H9 (cell line): ENCODE measurements at regions not wholly inside any gene's neighbourhood (a gene's known extent, or its start where the extent isn't known, plus 50 kb on each side); places are given as distances from the start of the nearest gene placed in this dataset.

Experiments used
- DNase-seq: peaks from one replicate; pipeline ENCODE4 v3.0.0-alpha.2; 2017
- H2AFZ ChIP-seq: one replicate; pipeline ENCODE4 v1.6.1; 2013; ENCODE audit warnings: mild to moderate bottlenecking, low read length, control low read depth, moderate library complexity
- H2AK5ac ChIP-seq: 2 replicates; pipeline ENCODE4 v1.6.1; 2013; ENCODE audit warnings: low read length, control low read depth, mixed read lengths; ENCODE audit not compliant: insufficient read length
- H2BK120ac ChIP-seq: one replicate; pipeline ENCODE4 v1.6.1; 2013; ENCODE audit warnings: low read depth, mild to moderate bottlenecking, low read length, control low read depth, inconsistent platforms; ENCODE audit not compliant: poor library complexity, severe bottlenecking
- H2BK12ac ChIP-seq: 2 replicates; pipeline ENCODE4 v1.6.1; 2013; ENCODE audit warnings: low read length, control low read depth, mixed read lengths, low read depth; ENCODE audit not compliant: insufficient read length
- H2BK15ac ChIP-seq: 2 replicates; pipeline ENCODE4 v1.6.1; 2013; ENCODE audit warnings: low read depth, low read length, control low read depth
- H2BK20ac ChIP-seq: one replicate; pipeline ENCODE4 v1.6.1; 2013; ENCODE audit warnings: low read depth, mild to moderate bottlenecking, low read length, control low read depth, inconsistent platforms; ENCODE audit not compliant: poor library complexity, severe bottlenecking
- H2BK5ac ChIP-seq: 2 replicates; pipeline ENCODE4 v1.6.1; 2013; ENCODE audit warnings: low read length, control low read depth, mixed read lengths; ENCODE audit not compliant: insufficient read length
- H3K14ac ChIP-seq: 2 replicates; pipeline ENCODE4 v1.6.1; 2013; ENCODE audit warnings: low read length, control low read depth; ENCODE audit not compliant: insufficient read depth
- H3K18ac ChIP-seq: 2 replicates; pipeline ENCODE4 v1.6.1; 2013; ENCODE audit warnings: low read depth, mild to moderate bottlenecking, mixed read lengths, low read length, control low read depth; ENCODE audit not compliant: insufficient read length
- H3K23ac ChIP-seq: 2 replicates; pipeline ENCODE4 v1.6.1; 2013; ENCODE audit warnings: low read length, control low read depth, mixed read lengths, low read depth; ENCODE audit not compliant: insufficient read length
- H3K23me2 ChIP-seq: 2 replicates; pipeline ENCODE4 v1.6.1; 2013; ENCODE audit warnings: low read depth, mild to moderate bottlenecking, mixed read lengths, low read length, control low read depth; ENCODE audit not compliant: insufficient read length, poor library complexity, severe bottlenecking
- H3K27ac ChIP-seq: 2 replicates; pipeline ENCODE4 v1.5.1; 2013; ENCODE audit warnings: low read length, control low read depth, mixed read lengths, low read depth; ENCODE audit not compliant: insufficient read length
- H3K27me3 ChIP-seq: 2 replicates; pipeline ENCODE4 v1.6.1; 2013; ENCODE audit warnings: low read length, control low read depth, inconsistent platforms; ENCODE audit not compliant: insufficient read depth
- H3K4ac ChIP-seq: 2 replicates; pipeline ENCODE4 v1.6.1; 2013; ENCODE audit warnings: low read depth, mild to moderate bottlenecking, control low read depth, inconsistent platforms, low read length, moderate library complexity
- H3K4me1 ChIP-seq: 2 replicates; pipeline ENCODE4 v1.6.1; 2013; ENCODE audit warnings: low read length, control low read depth, inconsistent platforms; ENCODE audit not compliant: insufficient read depth
- H3K4me2 ChIP-seq: 2 replicates; pipeline ENCODE4 v1.6.1; 2013; ENCODE audit warnings: low read length, control low read depth, mixed read lengths; ENCODE audit not compliant: insufficient read length, insufficient read depth
- H3K56ac ChIP-seq: 2 replicates; pipeline ENCODE4 v1.6.1; 2013; ENCODE audit warnings: low read depth, mild to moderate bottlenecking, mixed read lengths, low read length, control low read depth; ENCODE audit not compliant: insufficient read length
- H3K79me1 ChIP-seq: 2 replicates; pipeline ENCODE4 v1.6.1; 2013; ENCODE audit warnings: low read depth, mild to moderate bottlenecking, moderate library complexity, low read length, control low read depth, inconsistent platforms; ENCODE audit not compliant: insufficient read depth, poor library complexity, severe bottlenecking
- H3K79me2 ChIP-seq: 2 replicates; pipeline ENCODE4 v1.6.1; 2013; ENCODE audit warnings: low read length, control low read depth, inconsistent platforms; ENCODE audit not compliant: insufficient read depth
- H3K9ac ChIP-seq: 2 replicates; pipeline ENCODE4 v1.6.1; 2013; ENCODE audit warnings: low read length, control low read depth, mixed read lengths; ENCODE audit not compliant: insufficient read length; ENCODE audit errors: extremely low read depth
- H3K9me3 ChIP-seq: one replicate; pipeline ENCODE4 v1.6.1; 2013; ENCODE audit warnings: low read depth, low read length, inconsistent platforms; ENCODE audit not compliant: control insufficient read depth
- H3T11ph ChIP-seq: one replicate; pipeline ENCODE4 v1.6.1; 2013; ENCODE audit warnings: mild to moderate bottlenecking, low read length, control low read depth, inconsistent platforms
- H4K20me1 ChIP-seq: one replicate; pipeline ENCODE4 v1.6.1; 2013; ENCODE audit not compliant: control insufficient read depth, insufficient read length, insufficient read depth
- H4K5ac ChIP-seq: 2 replicates; pipeline ENCODE4 v1.6.1; 2013; ENCODE audit warnings: low read depth, mild to moderate bottlenecking, mixed read lengths, low read length, control low read depth; ENCODE audit not compliant: insufficient read length
- H4K8ac ChIP-seq: replicated peaks from 2 replicates; pipeline ENCODE4 v1.6.1; 2013; ENCODE audit warnings: low read length, control low read depth, mixed read lengths, low read depth; ENCODE audit not compliant: insufficient read length
- H4K91ac ChIP-seq: 2 replicates; pipeline ENCODE4 v1.6.1; 2013; ENCODE audit warnings: low read depth, mild to moderate bottlenecking, moderate library complexity, mixed read lengths, low read length, control low read depth; ENCODE audit not compliant: insufficient read length
- H3K27ac Mint-ChIP-seq, 3 experiments: 2 replicates in 2 of 3; 3 replicates in 1 of 3; pipeline ENCODE4 v1.8.0; 2020 to 2021; ENCODE audit warnings: mixed read lengths in 3 of 3, mild to moderate bottlenecking in 1 of 3, moderate library complexity in 1 of 3
- H3K27me3 Mint-ChIP-seq: 2 replicates; pipeline ENCODE4 v1.8.0; 2021; ENCODE audit warnings: low read depth, mild to moderate bottlenecking, moderate library complexity, mixed read lengths
- H3K36me3 Mint-ChIP-seq, 3 experiments: 2 replicates in 2 of 3; 3 replicates in 1 of 3; pipeline ENCODE4 v1.8.0; 2020 to 2021; ENCODE audit warnings: low read depth in 3 of 3, mixed read lengths in 3 of 3; ENCODE audit not compliant: insufficient read depth in 1 of 3
- H3K4me1 Mint-ChIP-seq, 2 experiments: 2 replicates each; pipeline ENCODE4 v1.8.0; 2020; ENCODE audit warnings: mixed read lengths in 2 of 2
- H3K4me3 Mint-ChIP-seq, 2 experiments: 2 replicates in 1 of 2; 3 replicates in 1 of 2; pipeline ENCODE4 v1.8.0; 2020 to 2021; ENCODE audit warnings: mild to moderate bottlenecking in 2 of 2, mixed read lengths in 2 of 2, moderate library complexity in 1 of 2
- H3K9me3 Mint-ChIP-seq, 2 experiments: 2 replicates in 1 of 2; 3 replicates in 1 of 2; pipeline ENCODE4 v1.8.0; 2020; ENCODE audit warnings: mild to moderate bottlenecking in 2 of 2, mixed read lengths in 2 of 2, moderate library complexity in 1 of 2
- WGBS: extraction: QIAGEN DNeasy Blood & Tissue Kit; methylation state at CpG from one replicate; pipeline ENCODE4 v1.1.7; 2013; ENCODE audit warnings: missing lambda C conversion rate, low lambda C conversion rate, mixed read lengths; ENCODE audit not compliant: insufficient read length; ENCODE audit errors: extremely low coverage; 5-methylcytosine and 5-hydroxymethylcytosine counted together
- TF ChIP-seq, protein P1 (sequence below): fragments of 200-600 bp; sonication (generic); conservative IDR thresholded peaks from 3 replicates; pipeline ENCODE4 v1.8.0; 2021; ENCODE audit warnings: antibody characterized with exemption, mild to moderate bottlenecking

GRCh38 chr14:101625336-101626097 lies 64.2 kb downstream of the DIO3 start:
- Histone ChIP-seq H3K4ac (no peak overlapping the region), H2BK5ac (no peak overlapping the region), H3K4me2 (no peak overlapping the region), H2BK20ac (no peak overlapping the region), H3K27me3 (no peaks in the 10 kb centered on the region; the same call in 1 of the 2 replicates), H3T11ph (no peak overlapping the region), H2BK15ac (no peak overlapping the region), H3K79me1 (no peaks in the 10 kb centered on the region), H4K5ac (no peak overlapping the region), H3K23me2 (no peaks in the 10 kb centered on the region), H4K20me1 (no peaks in the 10 kb centered on the region), H2BK120ac (no peak overlapping the region), H4K91ac (no peak overlapping the region), H3K9ac (no peak overlapping the region), H3K14ac (no peak overlapping the region), H3K23ac (no peak overlapping the region), H3K9me3 (no peaks in the 10 kb centered on the region), H3K18ac (no peak overlapping the region), H2BK12ac (no peak overlapping the region), H2AFZ (no peak overlapping the region), H2AK5ac (no peak overlapping the region), H3K27ac (no peak overlapping the region), H3K4me1 (no peaks in the 10 kb centered on the region; the same call in 1 of the 2 replicates), H3K79me2 (no peaks in the 10 kb centered on the region), H4K8ac (no peak overlapping the region), H3K56ac (no peak overlapping the region)
- no peak overlapping the region for H3K27ac Mint-ChIP-seq
- H3K9me3 Mint-ChIP-seq: no peaks in the 10 kb centered on the region; a peak in 2 of 5 replicates
- H3K27me3 Mint-ChIP-seq: peaks cover 38% of the 10 kb centered on the region
- TF ChIP-seq, protein P1, sequence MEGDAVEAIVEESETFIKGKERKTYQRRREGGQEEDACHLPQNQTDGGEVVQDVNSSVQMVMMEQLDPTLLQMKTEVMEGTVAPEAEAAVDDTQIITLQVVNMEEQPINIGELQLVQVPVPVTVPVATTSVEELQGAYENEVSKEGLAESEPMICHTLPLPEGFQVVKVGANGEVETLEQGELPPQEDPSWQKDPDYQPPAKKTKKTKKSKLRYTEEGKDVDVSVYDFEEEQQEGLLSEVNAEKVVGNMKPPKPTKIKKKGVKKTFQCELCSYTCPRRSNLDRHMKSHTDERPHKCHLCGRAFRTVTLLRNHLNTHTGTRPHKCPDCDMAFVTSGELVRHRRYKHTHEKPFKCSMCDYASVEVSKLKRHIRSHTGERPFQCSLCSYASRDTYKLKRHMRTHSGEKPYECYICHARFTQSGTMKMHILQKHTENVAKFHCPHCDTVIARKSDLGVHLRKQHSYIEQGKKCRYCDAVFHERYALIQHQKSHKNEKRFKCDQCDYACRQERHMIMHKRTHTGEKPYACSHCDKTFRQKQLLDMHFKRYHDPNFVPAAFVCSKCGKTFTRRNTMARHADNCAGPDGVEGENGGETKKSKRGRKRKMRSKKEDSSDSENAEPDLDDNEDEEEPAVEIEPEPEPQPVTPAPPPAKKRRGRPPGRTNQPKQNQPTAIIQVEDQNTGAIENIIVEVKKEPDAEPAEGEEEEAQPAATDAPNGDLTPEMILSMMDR: no peak
- no peak overlapping the region for H3K4me3 Mint-ChIP-seq
- DNase-seq: no peak
- no CpG with 5 or more reads among the region's 1 CpG for WGBS
- H3K36me3 Mint-ChIP-seq: no peaks in the 10 kb centered on the region; a peak in 1 of 7 replicates
- peaks cover 16 to 20% of the 10 kb centered on the region in 2 experiments for H3K4me1 Mint-ChIP-seq
